GM13977 (cell line): ENCODE measurements at regions not wholly inside any gene's neighbourhood (a gene's known extent, or its start where the extent isn't known, plus 50 kb on each side); places are given as distances from the start of the nearest gene placed in this dataset.

ENCODE experiments used
- DNase-seq: peaks from one replicate; pipeline ENCODE4 v3.0.0; 2012; ENCODE audit warnings: low spot score
- CTCF ChIP-seq: IDR thresholded peaks from 2 replicates; pipeline ENCODE4 v1.5.1; 2012; ENCODE audit warnings: mild to moderate bottlenecking, control low read depth; ENCODE audit not compliant: insufficient read depth; ENCODE audit errors: extremely low read depth, missing control alignments
- in situ Hi-C: fragments of 300-500 bp; cut with MboI; formaldehyde crosslinking; loops from one replicate; pipeline ENCODE4 v1.12.0; 2022; ENCODE audit warnings: low sequenced_read_pairs, low pct_unique_long_range_greater_than_20kb, mixed read lengths, inconsistent platforms; ENCODE audit not compliant: unreplicated experiment

- in situ Hi-C loops: no loop called here
- no peak for TF ChIP-seq CTCF
- DNase-seq: no peak
Observed at GRCh38 chr1:217004776-217005436, 281.7 kb upstream of the ESRRG start.

- no peak for DNase-seq
Observed at GRCh38 chr1:217003355-217003754, 280.1 kb upstream of the ESRRG start.

GRCh38 chr1:216997831-216998230 is 274.6 kb upstream of the ESRRG start:
- TF ChIP-seq CTCF: no peak
- DNase-seq: no peak
- in situ Hi-C loops: no loop called here

More at GRCh38 chr1:217003355-217003754, 280.1 kb upstream of the ESRRG start:
- no peak for TF ChIP-seq CTCF
- in situ Hi-C loops: no loop called here

- in situ Hi-C loops: no loop called here
- no peak for DNase-seq
- no peak for TF ChIP-seq CTCF
Observed at GRCh38 chr1:216997069-216997468, 273.8 kb upstream of the ESRRG start.

GRCh38 chr1:216984536-216984935 is 261.3 kb upstream of the ESRRG start:
- DNase-seq: no peak
- TF ChIP-seq CTCF: no peak
- in situ Hi-C loops: no loop called here

- TF ChIP-seq CTCF: no peak
Observed at GRCh38 chr1:216983823-216984222, 260.6 kb upstream of the ESRRG start.

More at GRCh38 chr1:216983823-216984222, 260.6 kb upstream of the ESRRG start:
- in situ Hi-C loops: no loop called here
- no peak for DNase-seq
